ENCODE measurements at regions not wholly inside any gene's neighbourhood (a gene's known extent, or its start where the extent isn't known, plus 50 kb on each side); places are given as distances from the start of the nearest gene placed in this dataset.

GRCh38 chr14:54026671-54027070 is 70.0 kb upstream of the BMP4 start:
- TF ChIP-seq CTCF (conservative IDR thresholded peaks at IDR 0.05), result no peak
- no peak for TF ChIP-seq EZH2 (IDR thresholded peaks at IDR 0.05; ENCODE audit: low read depth)
